COLO829 (cell line): ENCODE measurements at regions not wholly inside any gene's neighbourhood (a gene's known extent, or its start where the extent isn't known, plus 50 kb on each side); places are given as distances from the start of the nearest gene placed in this dataset.

Experiments used
- DNase-seq: peaks from one replicate; pipeline ENCODE4 v3.0.0; 2012; ENCODE audit warnings: low spot score

- DNase-seq = peak; percentile 51
Measured at GRCh38 chr2:60294901-60295635, 258.4 kb downstream of the BCL11A start.

DNA sequence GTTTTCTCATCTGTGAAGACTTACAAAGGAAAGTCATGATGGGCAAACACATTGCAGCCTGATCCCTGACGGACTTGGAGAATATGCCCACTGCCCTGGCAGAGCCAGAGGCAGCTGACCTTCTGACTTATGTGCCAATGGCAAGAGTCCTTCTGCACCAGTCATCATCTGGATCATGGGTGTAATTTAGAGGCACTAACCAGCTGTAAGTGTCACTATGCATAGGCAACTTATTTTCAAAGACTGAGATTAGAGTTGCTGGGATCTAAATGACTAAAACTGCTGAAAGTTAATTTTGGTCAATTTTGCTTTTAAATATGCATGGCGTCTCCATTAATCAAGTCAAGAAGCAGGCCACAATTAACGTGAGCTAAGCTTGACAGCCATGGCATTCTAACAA is 261.2 kb downstream of the BCL11A start:
- no peak for DNase-seq

- DNase-seq = no peak
Measured at GRCh38 chr2:60290509-60290908, 262.9 kb downstream of the BCL11A start.

GRCh38 chr2:60285626-60286316 is 267.7 kb downstream of the BCL11A start:
- DNase-seq = no peak

DNA sequence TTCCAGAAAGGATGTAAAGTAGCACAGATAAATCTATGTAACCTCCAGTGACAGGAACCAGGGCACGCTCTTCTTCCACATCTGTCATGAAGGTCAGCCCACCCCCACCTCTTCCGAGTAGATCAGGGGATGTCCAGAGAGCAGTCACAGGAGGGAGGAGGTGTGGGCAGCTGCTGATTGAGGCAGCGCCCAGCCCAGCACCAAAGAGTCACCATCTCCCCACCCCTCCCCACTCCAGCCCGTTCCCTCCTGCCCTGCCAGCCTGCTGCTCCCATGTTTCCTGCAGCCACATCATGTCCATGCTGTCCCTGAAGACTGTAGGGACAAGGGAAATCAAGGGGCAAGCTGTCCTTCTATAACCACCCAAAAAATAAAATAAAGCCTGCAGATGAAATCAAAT is 269.8 kb downstream of the BCL11A start:
- DNase-seq = no peak

- DNase-seq = no peak
Measured at GRCh38 chr2:60282886-60283285, 270.6 kb downstream of the BCL11A start.

DNA sequence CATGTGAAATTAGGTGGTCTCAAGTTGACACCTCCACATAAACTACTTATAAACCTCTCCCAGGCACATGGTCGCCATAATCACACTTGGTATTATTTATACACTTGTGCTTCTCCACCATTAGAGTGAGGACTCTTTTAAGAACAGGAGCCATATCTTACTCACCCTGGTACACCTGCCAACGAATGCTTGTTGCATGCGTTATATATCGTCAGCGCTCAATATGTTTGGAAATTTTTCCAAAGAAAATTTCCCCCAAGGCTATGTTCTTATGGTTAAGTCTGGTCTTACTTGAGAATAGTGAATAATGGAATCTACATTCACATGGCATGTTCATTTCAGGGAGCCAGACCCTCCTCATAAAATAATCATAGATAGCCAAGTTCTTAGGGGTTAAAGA is 271.7 kb downstream of the BCL11A start:
- DNase-seq = no peak

- DNase-seq = no peak
Measured at GRCh38 chr2:60280238-60280637, 273.2 kb downstream of the BCL11A start.

DNA sequence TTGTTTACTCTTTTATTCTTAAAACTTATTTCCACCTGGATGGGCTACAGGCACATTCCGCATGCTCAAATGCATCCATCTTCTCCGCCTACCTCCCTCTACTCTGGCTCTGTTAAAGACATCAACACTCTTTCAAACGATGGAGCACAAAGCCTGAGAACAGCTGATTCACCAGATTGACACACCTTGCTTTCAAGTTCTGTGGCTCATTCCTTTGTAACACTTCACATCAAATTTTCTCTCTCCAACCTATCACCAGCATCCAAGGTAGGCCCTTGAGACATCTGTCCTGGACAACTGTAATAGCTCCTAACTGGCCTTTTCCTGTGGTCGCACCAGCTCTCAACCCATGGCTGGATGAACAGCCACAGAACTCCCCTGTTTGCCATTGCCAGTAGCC is 274.5 kb downstream of the BCL11A start:
- DNase-seq = no peak

GRCh38 chr2:60275958-60276357 is 277.5 kb downstream of the BCL11A start:
- DNase-seq = no peak

GRCh38 chr2:60273836-60274235 is 279.6 kb downstream of the BCL11A start:
- no peak for DNase-seq

DNA sequence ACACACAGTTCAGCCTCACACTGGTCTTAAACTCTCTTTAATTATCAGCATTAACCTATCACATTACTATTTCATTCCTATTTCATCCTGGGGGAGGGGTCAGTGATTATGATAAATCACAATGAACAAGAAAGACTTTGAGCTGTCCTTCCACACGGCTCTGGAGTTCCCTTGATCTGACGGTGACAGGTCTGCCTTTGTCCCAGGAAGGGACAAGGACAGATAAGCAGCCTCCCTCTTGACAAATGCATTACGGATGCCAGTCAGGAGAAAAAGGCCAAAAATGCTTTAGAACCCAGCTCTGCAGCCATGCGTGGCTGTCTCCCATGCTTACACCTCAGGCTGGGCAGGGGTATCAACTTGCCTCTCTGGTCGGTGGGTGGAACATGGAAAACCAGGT is 281.7 kb downstream of the BCL11A start:
- DNase-seq = no peak

- no peak for DNase-seq
Measured at GRCh38 chr2:60271131-60271530, 282.3 kb downstream of the BCL11A start.

DNA sequence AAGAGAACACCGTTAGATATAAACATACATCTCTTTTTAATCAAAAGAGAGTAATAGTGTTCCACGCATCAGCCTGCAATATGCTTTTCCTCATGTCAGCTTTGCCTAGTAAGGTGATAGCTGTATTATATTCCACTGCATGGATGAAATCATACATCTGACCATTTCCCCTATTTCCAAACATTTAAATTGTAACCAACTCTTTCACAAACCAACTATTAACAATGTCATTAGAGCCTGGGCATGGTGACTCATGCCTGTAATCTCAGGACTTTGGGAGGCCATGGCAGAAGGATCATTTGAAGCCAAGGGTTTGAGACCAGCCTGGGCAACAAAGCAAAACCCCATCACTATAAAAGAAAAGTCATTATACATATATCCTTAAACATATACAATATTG is 284.8 kb downstream of the BCL11A start:
- DNase-seq = no peak

DNA sequence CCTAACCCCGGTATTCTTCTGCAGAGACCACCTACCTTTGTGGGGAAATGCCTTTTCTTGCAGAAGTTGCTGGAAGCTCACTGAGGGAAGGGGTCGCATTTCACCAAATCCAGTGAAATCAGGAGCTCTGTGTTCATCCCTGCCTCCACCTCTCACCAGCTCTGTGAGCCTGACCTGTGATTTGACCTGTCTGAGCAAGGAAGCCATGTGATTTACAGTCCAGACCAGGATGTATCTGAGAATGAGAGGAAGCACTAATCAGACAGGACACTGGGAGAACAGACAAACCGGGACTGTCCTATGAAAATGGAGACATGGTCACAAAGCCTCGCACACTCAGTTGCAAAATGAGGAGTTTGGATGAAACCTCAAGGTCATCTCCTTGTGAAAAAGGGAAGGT is 285.4 kb downstream of the BCL11A start:
- no peak for DNase-seq

DNA sequence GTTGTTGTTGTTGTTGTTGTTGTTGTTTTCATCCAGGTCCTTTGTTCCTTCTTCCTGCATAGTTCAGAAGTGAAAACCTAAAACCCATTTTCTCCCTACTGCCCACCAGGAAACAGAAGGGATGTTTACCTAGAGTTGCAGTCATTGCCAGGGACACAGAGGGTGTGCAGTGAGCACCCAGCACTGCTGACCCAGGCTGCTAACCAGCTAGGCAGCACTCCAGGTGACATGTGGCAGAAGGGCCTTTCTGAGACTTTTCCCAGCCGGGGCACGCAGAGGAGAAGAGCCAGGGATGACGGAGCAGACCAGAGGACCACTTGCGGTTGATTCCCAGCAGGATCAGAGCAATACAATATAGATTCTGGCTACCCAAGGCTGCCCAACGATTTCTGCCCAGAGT is 286.3 kb downstream of the BCL11A start:
- DNase-seq = no peak

GRCh38 chr2:60262178-60262577 is 291.3 kb downstream of the BCL11A start:
- no peak for DNase-seq

GRCh38 chr2:60260639-60261296 is 292.7 kb downstream of the BCL11A start:
- DNase-seq = peak; percentile 6

- DNase-seq = no peak
Measured at GRCh38 chr2:60259781-60260180, 293.7 kb downstream of the BCL11A start.

GRCh38 chr2:60252581-60253150 is 300.8 kb downstream of the BCL11A start:
- DNase-seq = no peak

- DNase-seq = no peak
Measured at GRCh38 chr2:60251247-60251646, 302.2 kb downstream of the BCL11A start.

- DNase-seq = no peak
Measured at GRCh38 chr2:60249879-60250278, 303.6 kb downstream of the BCL11A start.

DNA sequence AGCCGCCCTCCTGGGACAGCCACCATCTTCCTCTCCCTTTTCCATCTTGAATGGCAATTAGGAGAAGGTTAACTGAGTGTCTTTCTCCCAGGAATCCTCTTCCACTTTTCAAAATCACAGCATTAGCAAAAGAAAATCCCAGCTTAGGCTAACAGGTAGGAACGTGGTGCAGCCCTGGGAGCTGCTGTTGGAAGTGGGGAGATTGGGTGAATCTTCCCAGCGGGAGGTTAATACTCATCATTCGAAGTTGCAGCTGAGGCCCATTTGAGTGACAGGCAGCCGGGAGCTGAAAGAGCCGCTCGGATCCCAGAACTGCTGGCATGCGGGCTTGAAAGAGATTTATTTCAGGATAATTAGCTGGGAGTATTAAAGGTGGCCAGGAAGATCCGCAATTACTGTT is 306.0 kb downstream of the BCL11A start:
- no peak for DNase-seq
